ENCODE measurements at regions not wholly inside any gene's neighbourhood (a gene's known extent, or its start where the extent isn't known, plus 50 kb on each side); places are given as distances from the start of the nearest gene placed in this dataset.

DNA sequence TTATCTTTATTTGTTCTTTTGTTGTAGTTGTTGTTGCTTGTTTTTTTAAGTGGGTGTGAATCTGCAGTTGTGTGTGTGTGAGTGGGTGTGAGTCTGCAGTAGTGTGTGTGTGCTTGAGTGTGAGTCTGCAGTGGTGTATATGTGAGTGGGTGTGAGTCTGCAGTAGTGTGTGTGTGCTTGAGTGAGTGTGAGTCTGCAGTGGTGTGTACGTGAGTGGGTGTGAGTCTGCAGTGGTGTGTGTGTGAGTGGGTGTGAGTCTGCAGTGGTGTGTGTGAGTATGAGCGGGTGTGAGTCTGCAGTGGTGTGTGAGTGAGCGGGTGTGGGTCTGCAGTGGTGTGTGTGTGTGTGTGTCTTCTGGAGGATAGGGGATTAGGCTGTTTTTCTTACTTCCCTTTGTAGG is 1186.8 kb upstream of the SEL1L start:
- H3K4me1 ChIP-seq (ENCODE audit: control insufficient read depth, extremely low read depth, insufficient read depth, low read length) = no peaks in the 10 kb centered on the region
- no peak overlapping the region for H2AFZ ChIP-seq (ENCODE audit: low read depth, low read length)
- dilution Hi-C loops (cut with MboI; ENCODE audit: extremely low pct_ligation_motif_present, low sequenced_read_pairs) = no loop called here
- TF ChIP-seq POLR2A (IDR thresholded peaks at IDR 0.05; ENCODE audit: low read depth, low read length) (no peak), POLR2AphosphoS5 (IDR thresholded peaks at IDR 0.05; ENCODE audit: insufficient read depth, low read depth, low read length) (no peak), GATA2 (IDR thresholded peaks at IDR 0.05; ENCODE audit: insufficient read depth, insufficient read length, low read depth, low read length) (no peak), FOS (IDR thresholded peaks at IDR 0.05; ENCODE audit: borderline replicate concordance, insufficient read depth, low read length) (no peak), EZH2 (IDR thresholded peaks at IDR 0.05; ENCODE audit: borderline replicate concordance, low read depth, low read length, severe bottlenecking) (no peak), JUN (IDR thresholded peaks at IDR 0.05; ENCODE audit: borderline replicate concordance, insufficient read depth, insufficient read length, low read depth) (no peak), MYC (IDR thresholded peaks at IDR 0.05; ENCODE audit: low read depth, low read length) (no peak)
- TF ChIP-seq, protein P1, sequence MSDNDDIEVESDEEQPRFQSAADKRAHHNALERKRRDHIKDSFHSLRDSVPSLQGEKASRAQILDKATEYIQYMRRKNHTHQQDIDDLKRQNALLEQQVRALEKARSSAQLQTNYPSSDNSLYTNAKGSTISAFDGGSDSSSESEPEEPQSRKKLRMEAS (IDR thresholded peaks at IDR 0.05; ENCODE audit: insufficient read depth, insufficient read length) = no peak
- TF ChIP-seq, protein P2, sequence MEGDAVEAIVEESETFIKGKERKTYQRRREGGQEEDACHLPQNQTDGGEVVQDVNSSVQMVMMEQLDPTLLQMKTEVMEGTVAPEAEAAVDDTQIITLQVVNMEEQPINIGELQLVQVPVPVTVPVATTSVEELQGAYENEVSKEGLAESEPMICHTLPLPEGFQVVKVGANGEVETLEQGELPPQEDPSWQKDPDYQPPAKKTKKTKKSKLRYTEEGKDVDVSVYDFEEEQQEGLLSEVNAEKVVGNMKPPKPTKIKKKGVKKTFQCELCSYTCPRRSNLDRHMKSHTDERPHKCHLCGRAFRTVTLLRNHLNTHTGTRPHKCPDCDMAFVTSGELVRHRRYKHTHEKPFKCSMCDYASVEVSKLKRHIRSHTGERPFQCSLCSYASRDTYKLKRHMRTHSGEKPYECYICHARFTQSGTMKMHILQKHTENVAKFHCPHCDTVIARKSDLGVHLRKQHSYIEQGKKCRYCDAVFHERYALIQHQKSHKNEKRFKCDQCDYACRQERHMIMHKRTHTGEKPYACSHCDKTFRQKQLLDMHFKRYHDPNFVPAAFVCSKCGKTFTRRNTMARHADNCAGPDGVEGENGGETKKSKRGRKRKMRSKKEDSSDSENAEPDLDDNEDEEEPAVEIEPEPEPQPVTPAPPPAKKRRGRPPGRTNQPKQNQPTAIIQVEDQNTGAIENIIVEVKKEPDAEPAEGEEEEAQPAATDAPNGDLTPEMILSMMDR (IDR thresholded peaks at IDR 0.05; ENCODE audit: extremely low read depth in 1 of 2, insufficient read depth in 1 of 2, low read depth in 1 of 2, low read length in 2 of 2) = no peak
- BruUV-seq (replicated peaks) = no TSS peak
- H3K9ac ChIP-seq (replicated peaks; ENCODE audit: extremely low read depth, insufficient read depth, low read length) = no peak overlapping the region
- ChIA-PET POLR2A (no interaction called here), CTCF (no interaction called here)
- FAIRE-seq (no peak), DNase-seq (ENCODE audit: low read depth, low spot score) (no peak)
- H3K79me2 ChIP-seq (ENCODE audit: control insufficient read depth, insufficient read depth, low read length) = no peaks in the 10 kb centered on the region
- H3K4me3 ChIP-seq (replicated peaks in 1 of 3; ENCODE audit: insufficient read depth in 1 of 3, low read depth in 1 of 3, low read length in 3 of 3) = no peak overlapping the region
- H3K27ac ChIP-seq (ENCODE audit: insufficient read depth, low read depth, low read length) = no peak overlapping the region
- intact Hi-C loops (cut with micrococcal nuclease) = no loop called here
- H3K9me3 ChIP-seq (replicated peaks; ENCODE audit: control insufficient read depth, insufficient read depth, low read length) = no peaks in the 10 kb centered on the region
- H4K20me1 ChIP-seq (replicated peaks; ENCODE audit: control insufficient read depth, extremely low read depth, insufficient read depth, low read length) = no peaks in the 10 kb centered on the region
- no peaks in the 10 kb centered on the region for H3K27me3 ChIP-seq (ENCODE audit: control insufficient read depth in 2 of 2, insufficient read depth in 2 of 2, low read length in 2 of 2)
- no peak overlapping the region for H3K4me2 ChIP-seq (ENCODE audit: insufficient read depth, low read length)
- H3K9me1 ChIP-seq (replicated peaks; ENCODE audit: control insufficient read depth, extremely low read depth, insufficient read depth, low read length) = no peaks in the 10 kb centered on the region
- no peaks in the 10 kb centered on the region for H3K36me3 ChIP-seq (ENCODE audit: control insufficient read depth in 2 of 2, extremely low read depth in 1 of 2, insufficient read depth in 2 of 2, low read length in 2 of 2)
